ENCODE measurements at regions not wholly inside any gene's neighbourhood (a gene's known extent, or its start where the extent isn't known, plus 50 kb on each side); places are given as distances from the start of the nearest gene placed in this dataset.
"Not testable (repeated sequence)": the region's sequence is repeated elsewhere in the genome, so short reads cannot be mapped to it uniquely, and the experiment has no call there.

GRCh38 chr6:8941577-8941976, 506.2 kb upstream of the SLC35B3 start:
- DNase-seq = no peak

GRCh38 chr6:8940356-8940755, 505.0 kb upstream of the SLC35B3 start:
- DNase-seq = no peak

GRCh38 chr6:8939615-8940014, 504.3 kb upstream of the SLC35B3 start:
- no peak for DNase-seq

- no peak for DNase-seq
These were observed 499.0 kb upstream of the SLC35B3 start for GRCh38 chr6:8934318-8934717.

DNA sequence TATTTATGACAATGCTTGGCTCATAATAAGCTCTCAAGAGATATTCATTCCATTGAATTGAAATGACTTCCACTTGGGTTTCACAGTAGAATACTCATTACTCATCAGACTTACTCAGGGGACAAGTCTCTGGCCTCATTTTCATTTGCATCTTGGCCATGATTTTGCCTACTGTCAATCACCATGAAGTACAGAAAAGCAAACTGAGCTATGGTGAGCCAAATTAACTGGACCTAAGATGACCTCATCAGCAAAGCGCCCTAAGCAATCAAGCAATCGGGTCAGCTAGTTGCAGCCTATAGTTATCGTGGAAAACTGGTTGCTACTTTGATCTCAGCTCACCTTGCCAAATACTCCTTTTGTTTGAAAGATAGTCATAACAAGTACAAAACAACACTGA, 494.7 kb upstream of the SLC35B3 start:
- no peak for DNase-seq

- not testable (repeated sequence) for DNase-seq
These were observed 484.9 kb upstream of the SLC35B3 start for GRCh38 chr6:8920244-8920643.

GRCh38 chr6:8918196-8918595, 482.9 kb upstream of the SLC35B3 start:
- DNase-seq = no peak

- no peak for DNase-seq
These were observed 479.4 kb upstream of the SLC35B3 start for GRCh38 chr6:8914700-8915099.

GRCh38 chr6:8908638-8909037, 473.3 kb upstream of the SLC35B3 start:
- no peak for DNase-seq

- no peak for DNase-seq
These were observed 471.4 kb upstream of the SLC35B3 start for GRCh38 chr6:8906699-8907098.

DNA sequence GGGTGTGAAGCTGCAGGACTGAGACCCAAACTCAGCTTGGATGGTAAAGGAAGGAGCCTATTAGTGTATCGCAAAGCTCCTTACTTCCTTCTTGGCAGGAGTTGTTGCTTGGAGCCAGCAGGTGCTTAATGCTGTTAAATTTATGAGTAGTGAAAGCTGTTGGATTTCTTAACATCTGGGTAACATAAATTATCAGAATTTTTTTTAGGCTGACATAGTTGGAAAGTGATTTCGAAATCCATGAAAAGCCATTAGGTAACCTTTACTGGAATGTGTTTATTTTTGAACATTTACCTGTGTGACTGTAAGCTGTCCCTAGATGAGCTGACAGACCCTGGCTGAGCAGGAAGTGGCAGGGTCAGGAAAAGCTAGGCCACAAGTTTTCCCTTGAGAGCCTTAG, 470.4 kb upstream of the SLC35B3 start:
- DNase-seq = no peak

GRCh38 chr6:8904754-8905153, 469.4 kb upstream of the SLC35B3 start:
- no peak for DNase-seq

DNA sequence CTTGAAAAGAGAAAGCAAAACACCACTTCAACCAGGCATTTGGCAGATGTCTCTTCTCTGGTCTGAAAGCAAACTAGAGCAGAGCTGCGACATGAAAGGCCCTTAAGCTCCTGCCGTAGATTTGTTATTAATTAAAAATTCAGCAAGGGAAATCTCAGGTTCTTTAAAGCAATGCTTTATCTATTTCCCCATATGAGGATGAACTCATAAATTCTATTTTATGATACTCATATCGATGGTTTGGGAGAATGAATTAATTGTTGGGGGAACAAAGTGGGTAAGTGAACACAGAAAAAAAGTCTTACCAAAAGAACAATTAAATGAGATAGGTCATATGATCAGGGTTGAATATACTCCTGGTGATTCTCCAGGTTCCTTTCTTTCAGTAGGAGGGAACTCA, 464.7 kb upstream of the SLC35B3 start:
- DNase-seq = no peak

DNA sequence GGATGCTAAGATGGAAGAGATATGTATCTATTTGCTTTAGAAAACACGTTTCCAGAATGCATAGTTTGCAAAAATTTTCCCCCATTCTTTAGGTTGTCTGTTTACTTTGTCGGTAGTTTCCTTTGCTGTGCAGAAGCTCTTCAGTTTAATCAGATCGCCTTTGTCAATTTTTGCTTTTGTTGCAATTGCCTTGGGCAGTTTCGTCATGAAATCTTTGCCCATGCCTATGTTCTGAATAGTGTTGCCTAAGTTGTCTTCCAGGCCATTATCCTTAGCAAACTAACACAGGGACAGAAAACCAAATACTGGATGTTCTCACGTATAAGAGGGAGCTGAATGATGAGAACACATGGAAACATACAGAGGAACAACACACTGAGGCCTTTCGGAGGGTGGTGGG, 454.2 kb upstream of the SLC35B3 start:
- DNase-seq = no peak

DNA sequence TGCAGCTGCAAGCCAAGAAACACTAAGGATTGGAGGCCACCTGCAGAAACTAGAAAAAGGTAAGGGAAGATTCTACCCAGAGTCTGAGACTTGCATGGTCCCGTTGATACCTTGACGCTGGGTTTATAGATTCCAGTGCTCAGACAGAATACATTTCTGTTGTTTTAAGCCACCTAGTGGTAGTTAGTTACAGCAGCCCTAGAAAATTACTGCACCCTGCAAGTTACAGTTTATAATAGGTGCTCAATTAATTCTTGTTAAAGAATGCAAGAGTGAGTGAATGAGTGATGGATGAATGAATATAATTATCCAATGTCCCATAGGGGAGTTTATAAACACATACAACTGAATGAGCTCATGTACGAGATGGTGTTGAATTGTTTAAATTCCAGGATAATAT, 453.1 kb upstream of the SLC35B3 start:
- DNase-seq = no peak

DNA sequence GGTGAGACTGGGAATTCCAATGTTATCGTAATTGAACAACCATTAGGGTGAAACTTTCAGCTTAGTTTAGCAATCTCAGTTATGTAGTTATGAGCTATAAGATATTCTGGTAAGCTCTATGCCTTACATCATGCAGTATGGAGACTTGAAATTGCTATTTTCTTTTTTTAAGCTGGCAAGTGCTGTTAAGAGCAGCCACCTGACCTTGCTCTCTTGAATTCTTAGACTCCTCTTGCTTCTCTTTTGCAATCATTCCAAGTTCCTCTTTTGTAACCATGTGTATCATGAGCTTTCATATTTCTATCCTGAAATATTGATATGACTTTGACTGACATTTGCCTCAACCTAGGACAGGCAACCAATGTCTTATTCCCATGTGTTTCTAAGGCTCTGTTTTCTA, 446.3 kb upstream of the SLC35B3 start:
- DNase-seq = no peak

- DNase-seq = no peak
These were observed 444.0 kb upstream of the SLC35B3 start for GRCh38 chr6:8879334-8879733.

DNA sequence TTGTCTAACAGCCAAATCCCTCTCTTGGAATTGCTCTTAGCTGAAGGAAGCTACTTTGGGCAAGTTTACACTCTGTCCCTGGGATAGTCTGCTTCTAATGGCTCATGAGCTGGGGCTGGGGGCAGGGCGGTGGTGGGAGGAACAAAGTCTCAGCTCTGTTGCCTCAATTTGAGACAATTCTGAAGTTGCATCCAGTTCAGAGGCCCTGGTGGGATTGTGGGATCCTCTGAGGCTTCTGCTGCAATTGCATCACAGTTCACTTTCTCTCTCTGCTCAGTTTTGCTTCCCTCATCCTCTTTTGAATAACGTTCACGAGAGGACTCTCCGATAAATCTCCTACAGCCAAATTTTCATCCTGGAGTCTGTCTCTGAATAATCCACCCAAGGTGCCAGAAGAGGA, 440.6 kb upstream of the SLC35B3 start:
- DNase-seq = no peak

DNA sequence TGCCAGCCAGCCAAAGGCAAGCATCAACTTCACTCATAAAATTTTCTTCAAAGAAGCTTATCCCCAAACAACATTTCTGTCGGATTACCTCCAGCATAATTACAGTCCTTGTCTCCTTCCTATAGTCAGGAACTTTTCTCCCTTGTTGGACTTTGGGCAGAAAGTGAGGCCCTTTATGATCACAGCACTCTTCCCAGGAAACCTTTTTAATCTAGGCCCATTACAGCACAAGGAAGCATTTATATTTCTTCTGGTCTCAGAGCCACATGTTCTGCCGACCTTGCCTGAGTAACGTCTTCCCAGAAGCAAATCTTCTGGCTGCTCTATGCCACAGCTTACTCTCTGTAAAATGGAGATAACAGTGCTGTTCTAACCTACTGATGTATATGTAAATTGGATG, 437.2 kb upstream of the SLC35B3 start:
- DNase-seq = no peak

- DNase-seq = no peak
These were observed 430.1 kb upstream of the SLC35B3 start for GRCh38 chr6:8865451-8865850.

GRCh38 chr6:8860671-8861070, 425.3 kb upstream of the SLC35B3 start:
- no peak for DNase-seq

- DNase-seq = no peak
These were observed 424.2 kb upstream of the SLC35B3 start for GRCh38 chr6:8859501-8859900.

DNA sequence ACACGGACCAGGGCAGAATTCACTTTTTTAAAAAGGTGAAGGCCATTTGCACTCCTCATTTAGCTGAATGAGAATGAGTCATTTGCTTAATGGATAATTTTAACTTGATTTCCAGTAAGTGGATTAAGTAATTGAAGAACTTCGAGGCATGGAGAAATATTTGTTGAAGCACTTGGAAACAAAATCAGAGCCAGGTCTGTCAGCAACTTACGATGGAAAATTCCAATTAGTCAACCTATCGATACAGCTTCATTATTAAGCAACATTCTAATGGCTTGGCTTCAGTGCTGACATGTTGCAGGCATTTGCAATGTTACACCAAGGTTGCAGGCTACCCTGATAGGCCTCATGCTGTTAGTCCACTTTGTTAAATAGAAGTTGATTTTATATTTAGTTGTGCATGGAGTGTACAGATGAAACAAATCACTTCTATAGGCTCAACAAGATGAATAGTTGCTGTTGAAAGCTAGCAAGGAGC, 423.5 kb upstream of the SLC35B3 start:
- DNase-seq = no peak

GRCh38 chr6:8857160-8857559, 421.8 kb upstream of the SLC35B3 start:
- DNase-seq = no peak

DNA sequence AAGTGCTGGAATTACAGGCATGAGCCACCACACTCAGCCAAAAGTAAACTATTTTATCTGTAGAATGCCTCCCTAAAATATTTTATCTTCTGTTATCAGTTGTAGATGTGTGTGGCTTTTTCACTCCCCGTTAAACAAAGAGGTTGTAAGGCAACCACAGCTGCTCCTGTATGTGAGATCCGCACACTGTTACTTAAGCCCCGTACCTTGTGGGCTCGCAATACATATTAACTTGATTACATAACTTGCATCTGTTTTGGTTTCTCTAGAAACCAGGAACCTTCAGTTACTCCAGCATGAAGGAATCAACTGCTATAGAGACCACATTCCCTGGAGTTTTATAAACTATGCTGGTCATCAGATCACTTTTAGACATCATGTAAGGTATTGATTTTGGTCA, 420.1 kb upstream of the SLC35B3 start:
- DNase-seq = no peak

DNA sequence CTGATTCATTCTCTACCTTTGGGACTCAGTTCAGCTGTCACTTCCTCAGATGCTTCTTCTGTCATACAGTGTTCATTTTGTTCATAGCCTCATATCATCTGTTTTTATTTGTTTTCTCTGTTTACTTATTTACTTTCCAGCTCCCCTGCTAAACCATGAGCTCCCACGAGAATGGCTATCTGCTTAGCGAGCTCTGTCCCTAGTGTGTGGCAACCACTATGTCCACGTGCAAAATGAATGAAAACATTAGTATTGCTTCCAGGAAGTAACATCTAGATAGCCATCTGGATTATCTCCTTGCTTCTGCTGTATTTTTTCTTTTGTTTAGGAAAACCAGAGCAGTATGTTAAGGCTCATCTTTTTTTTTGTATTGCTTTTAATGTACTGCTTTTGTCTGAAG, 417.0 kb upstream of the SLC35B3 start:
- DNase-seq = no peak
